GM19395 (cell line): ENCODE measurements at regions not wholly inside any gene's neighbourhood (a gene's known extent, or its start where the extent isn't known, plus 50 kb on each side); places are given as distances from the start of the nearest gene placed in this dataset.
"Not testable (repeated sequence)": the region's sequence is repeated elsewhere in the genome, so short reads cannot be mapped to it uniquely, and the experiment has no call there.

Experiments used
- ATAC-seq: cut with Tn5 transposase; IDR thresholded peaks from one replicate; pipeline ENCODE4 v1.9.1; 2021; ENCODE audit warnings: mild to moderate bottlenecking, moderate library complexity; ENCODE audit not compliant: unreplicated experiment

- no peak for ATAC-seq
These were observed 568.9 kb upstream of the NR2F2 start for GRCh38 chr15:95761501-95762165.

DNA sequence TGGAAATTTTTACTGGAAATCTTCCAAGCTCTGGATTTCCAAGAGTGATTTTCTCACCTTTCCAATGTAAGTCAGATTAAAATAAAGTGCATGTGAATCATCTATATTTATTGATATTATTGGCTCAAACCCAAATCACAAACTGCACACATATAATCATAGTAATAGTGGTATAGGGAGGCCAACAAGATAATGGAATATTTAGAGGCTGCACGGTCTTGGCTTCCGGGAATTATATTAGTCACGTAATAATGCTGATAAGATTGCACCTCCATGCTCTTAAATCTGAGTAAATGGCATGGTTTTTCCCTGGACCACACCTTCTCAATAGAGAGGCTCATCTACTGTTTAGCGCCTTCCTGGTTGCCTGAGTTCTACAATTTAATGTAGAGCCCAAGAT lies 567.1 kb upstream of the NR2F2 start:
- no peak for ATAC-seq

DNA sequence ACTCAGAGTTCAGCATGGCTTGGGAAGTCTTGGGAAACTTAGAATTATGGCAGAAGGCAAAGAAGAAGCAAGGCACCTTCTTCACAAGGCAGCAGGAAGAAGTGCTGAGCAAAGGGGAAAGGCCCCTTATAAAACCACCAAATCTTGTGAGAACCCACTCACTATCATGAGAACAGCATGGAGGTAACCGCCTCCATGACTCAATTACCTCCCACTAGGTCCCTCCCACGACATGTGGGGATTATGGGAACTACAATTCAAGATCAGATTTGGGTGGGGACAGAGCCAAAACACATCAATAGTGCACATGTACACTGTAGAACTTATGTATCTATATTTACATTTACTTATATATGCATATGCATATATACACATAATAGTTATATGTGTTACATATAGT lies 565.3 kb upstream of the NR2F2 start:
- ATAC-seq: no peak

DNA sequence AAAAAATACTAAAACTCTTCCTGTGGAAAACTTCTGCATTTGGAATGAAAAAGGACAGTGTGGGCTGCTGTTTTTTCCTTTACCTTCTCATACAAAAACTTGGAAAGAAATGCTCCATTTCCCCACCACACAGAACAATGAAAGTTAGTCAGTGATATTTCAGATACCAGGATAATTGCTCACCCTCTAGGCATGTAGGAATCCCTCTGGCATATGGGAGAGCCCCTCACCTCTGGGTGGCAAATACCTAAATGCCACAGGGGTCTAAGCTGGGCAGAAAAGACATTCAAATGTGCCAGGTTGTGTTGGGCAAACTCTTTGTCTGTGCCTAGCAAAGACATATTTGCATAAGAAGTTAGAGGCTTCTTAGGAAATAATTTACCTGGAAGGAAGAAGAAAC lies 560.3 kb upstream of the NR2F2 start:
- ATAC-seq: no peak

- no peak for ATAC-seq
These were observed 557.5 kb upstream of the NR2F2 start for GRCh38 chr15:95772982-95773381.

- no peak for ATAC-seq
These were observed 546.0 kb upstream of the NR2F2 start for GRCh38 chr15:95784508-95784907.

GRCh38 chr15:95785276-95785675 lies 545.2 kb upstream of the NR2F2 start:
- ATAC-seq: not testable (repeated sequence)

DNA sequence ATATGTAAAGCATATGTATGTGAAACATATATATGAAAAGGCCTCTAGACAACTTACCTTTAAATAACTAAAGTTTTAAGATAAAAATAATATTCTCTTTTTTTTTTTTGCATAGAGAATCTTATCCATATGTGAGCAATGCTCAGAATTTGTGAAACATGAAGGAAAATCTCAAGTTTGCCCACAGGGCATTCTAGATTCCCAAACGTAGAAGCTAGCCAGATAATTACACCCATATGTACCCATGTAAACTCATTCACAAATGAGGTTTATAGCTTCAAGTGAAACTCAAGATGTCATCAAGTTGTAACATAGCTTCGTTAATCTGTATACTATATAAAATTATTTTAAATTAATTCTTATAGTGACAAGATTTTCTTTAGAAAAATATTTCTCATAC lies 537.3 kb upstream of the NR2F2 start:
- no peak for ATAC-seq

DNA sequence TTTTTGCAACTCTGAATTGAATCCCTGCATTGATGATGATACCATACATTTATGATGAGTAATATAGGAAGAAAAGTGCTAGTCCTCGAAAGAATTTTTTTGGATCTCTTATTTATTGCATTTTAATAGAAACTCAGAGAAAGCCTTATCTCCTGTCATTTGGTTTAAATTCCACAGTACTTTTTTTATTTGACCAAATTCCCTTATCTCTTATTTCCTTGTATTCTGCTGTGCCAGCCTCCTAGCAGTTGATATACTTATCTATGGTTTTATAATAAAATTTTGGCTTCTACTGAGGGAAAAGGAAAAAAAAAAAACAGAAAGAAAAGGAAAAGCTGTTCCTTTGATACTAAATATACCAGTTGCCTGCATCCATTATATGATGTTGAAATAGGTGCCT lies 535.1 kb upstream of the NR2F2 start:
- no peak for ATAC-seq

DNA sequence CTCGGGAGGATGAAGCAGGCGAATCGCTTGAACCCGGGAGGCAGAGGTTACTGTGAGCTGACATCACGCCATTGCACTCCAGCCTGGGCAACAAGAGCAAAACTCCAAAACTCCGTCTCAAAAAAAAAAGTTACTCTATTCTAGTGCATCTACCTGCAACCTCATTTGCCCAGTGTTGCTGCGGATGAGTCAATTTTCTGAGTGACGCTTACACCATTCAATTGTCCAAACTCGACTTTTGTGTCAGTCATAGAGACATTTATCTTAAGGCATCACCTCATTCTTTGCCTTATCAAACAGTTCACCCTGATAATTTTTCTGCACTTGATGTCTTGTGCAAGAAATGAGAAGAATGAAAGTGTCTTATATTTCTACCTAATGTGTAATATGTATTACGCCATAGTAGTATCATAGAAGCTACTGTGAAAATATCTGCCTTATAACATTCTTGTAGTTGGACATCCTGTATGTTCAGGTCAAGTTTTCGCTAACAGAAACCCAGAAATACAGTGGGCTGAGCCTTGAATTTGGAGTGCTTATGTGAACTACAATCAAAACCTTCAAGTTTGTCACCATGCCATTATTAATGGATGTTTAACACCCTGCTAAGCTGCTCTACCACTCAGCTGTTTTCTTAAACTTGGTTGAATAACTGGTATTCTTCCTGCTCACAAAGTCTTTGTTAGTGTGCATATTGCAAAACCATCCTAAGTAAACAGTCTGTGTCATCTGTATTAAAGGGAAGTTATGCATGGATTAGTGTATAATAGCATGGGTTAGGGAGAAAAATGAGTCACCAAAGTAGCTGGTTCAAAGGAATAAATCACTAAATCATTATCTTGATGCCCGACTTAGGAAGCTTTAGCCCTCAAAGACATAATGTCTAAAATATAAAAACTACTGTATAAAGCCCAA lies 531.0 kb upstream of the NR2F2 start:
- ATAC-seq: no peak

GRCh38 chr15:95804484-95804883 lies 526.0 kb upstream of the NR2F2 start:
- no peak for ATAC-seq

DNA sequence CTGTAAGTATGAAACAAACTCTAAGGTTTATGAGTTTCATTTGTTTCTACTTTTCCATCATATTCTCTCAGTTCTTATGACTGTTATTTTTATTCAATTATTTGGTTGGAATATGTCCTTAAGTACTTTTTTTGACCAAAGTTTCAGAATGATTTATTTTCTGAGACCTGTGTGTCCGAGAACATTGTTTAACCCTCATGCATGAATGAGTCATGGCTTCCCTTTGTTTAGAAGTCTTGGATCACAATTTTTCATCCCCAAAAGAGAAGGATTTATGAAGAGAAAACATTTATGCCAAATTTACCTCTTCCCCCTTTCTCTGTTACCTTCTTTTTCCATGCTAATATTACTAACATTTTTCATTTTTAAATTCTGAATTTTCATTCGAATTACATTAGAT lies 518.0 kb upstream of the NR2F2 start:
- ATAC-seq: no peak

GRCh38 chr15:95814908-95815307 lies 515.6 kb upstream of the NR2F2 start:
- ATAC-seq: no peak

- ATAC-seq: no peak
These were observed 513.9 kb upstream of the NR2F2 start for GRCh38 chr15:95816591-95816990.

GRCh38 chr15:95822961-95823360 lies 507.5 kb upstream of the NR2F2 start:
- ATAC-seq: no peak

DNA sequence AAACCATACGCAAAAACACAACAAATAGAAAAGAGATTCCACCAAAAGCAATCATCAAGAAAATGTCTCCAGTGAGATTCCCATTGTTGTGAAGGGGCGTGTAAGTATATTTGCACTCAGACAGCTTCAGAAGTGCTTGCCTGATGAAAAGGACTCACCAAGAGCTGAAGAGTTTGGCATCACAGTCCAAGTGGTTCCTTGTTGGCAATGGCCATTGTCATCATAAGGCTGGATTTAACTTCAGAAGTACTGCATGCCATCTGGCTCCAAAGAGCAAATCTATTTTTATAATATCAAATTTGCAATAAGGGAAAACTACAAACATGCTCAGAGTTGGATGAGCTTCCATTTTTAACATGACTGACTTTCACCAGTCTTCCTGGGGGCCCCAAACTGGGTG lies 505.3 kb upstream of the NR2F2 start:
- no peak for ATAC-seq

DNA sequence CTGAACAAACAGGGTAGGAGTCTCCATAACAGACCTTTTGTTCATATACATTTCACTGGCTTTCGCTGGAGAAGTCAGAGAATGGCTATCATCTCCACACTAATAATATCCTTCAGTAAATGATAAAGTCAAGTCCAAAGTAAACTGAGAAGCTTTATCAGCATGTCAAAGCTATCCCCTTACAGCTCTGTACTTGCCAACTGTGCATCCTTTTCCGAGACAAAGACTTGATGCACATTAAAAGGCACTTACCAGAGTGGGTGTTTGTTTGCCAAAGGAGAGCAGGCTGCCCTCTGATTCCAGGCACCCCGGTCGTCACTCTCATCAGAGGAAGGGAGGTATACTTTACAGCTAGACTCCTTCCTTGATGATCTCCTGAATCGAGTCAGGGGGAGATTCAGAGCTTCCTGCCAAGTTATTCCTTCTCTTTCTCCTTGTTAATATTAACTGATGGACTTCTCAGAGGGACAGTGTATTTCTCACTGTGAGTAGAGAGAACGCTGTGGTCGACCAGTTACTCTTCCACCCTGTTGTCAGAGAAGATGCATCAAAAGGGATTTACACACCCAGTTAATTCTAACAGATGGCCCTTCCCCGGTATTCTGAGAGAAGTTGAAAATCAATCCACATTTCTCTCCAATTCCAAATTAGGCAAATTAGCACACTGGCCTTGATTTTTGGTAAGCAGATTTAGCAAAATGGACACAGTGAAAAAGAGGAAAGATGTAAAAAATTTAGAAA lies 504.7 kb upstream of the NR2F2 start:
- no peak for ATAC-seq

GRCh38 chr15:95826412-95827195 lies 503.9 kb upstream of the NR2F2 start:
- no peak for ATAC-seq

- ATAC-seq: no peak
These were observed 501.4 kb upstream of the NR2F2 start for GRCh38 chr15:95829062-95829461.

- no peak for ATAC-seq
These were observed 500.2 kb upstream of the NR2F2 start for GRCh38 chr15:95830281-95830680.

DNA sequence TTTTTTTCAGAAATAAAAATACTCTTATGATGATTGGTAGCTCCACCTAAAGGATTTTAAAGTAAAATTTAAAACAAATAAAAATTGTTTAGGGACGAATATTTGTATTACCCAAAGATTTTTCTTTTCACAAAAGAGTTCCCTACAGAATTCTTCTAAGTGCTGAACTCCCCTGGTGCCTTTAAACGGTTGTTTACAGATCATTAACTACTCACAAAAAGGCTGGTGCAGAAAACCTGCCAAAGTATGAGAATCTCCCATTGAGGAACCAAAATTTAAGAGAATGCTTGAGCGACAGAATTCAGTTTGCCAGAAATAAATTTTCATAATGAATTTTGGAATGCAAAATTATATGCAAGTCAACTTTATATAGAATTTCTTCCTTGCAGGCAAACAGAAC lies 497.8 kb upstream of the NR2F2 start:
- no peak for ATAC-seq
